WTC11 (cell line): ENCODE measurements at regions not wholly inside any gene's neighbourhood (a gene's known extent, or its start where the extent isn't known, plus 50 kb on each side); places are given as distances from the start of the nearest gene placed in this dataset.

Experiments used
- JUN ChIP-seq: sonication (generic); formaldehyde crosslinking; IDR thresholded peaks from 2 replicates; pipeline ENCODE4 v1.8.0; 2023; ENCODE audit warnings: mild to moderate bottlenecking, missing genetic modification reagents
- SMAD4 ChIP-seq: sonication (generic); formaldehyde crosslinking; IDR thresholded peaks from 2 replicates; pipeline ENCODE4 v1.8.0; 2022; ENCODE audit warnings: mild to moderate bottlenecking, missing genetic modification reagents
- TF ChIP-seq, protein P1 (sequence below): fragments of 200-600 bp; IDR thresholded peaks from 2 replicates; pipeline ENCODE4 v1.8.0; 2022; ENCODE audit warnings: antibody characterized with exemption
- TF ChIP-seq, protein P2 (sequence below): sonication (generic); formaldehyde crosslinking; IDR thresholded peaks from 2 replicates; pipeline ENCODE4 v1.8.0; 2023; ENCODE audit warnings: missing genetic modification reagents, mild to moderate bottlenecking, borderline replicate concordance
- TF ChIP-seq, protein P3 (sequence below): sonication (generic); formaldehyde crosslinking; conservative IDR thresholded peaks from 2 replicates; pipeline ENCODE4 v1.8.1; 2022; ENCODE audit warnings: mild to moderate bottlenecking, missing genetic modification reagents

GRCh38 chr1:234780112-234780511 lies 170.1 kb upstream of the IRF2BP2 start:
- TF ChIP-seq JUN (CRISPR knock-in tag) (no peak), SMAD4 (CRISPR knock-in tag) (no peak)
- TF ChIP-seq, protein P1, sequence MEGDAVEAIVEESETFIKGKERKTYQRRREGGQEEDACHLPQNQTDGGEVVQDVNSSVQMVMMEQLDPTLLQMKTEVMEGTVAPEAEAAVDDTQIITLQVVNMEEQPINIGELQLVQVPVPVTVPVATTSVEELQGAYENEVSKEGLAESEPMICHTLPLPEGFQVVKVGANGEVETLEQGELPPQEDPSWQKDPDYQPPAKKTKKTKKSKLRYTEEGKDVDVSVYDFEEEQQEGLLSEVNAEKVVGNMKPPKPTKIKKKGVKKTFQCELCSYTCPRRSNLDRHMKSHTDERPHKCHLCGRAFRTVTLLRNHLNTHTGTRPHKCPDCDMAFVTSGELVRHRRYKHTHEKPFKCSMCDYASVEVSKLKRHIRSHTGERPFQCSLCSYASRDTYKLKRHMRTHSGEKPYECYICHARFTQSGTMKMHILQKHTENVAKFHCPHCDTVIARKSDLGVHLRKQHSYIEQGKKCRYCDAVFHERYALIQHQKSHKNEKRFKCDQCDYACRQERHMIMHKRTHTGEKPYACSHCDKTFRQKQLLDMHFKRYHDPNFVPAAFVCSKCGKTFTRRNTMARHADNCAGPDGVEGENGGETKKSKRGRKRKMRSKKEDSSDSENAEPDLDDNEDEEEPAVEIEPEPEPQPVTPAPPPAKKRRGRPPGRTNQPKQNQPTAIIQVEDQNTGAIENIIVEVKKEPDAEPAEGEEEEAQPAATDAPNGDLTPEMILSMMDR: no peak
- TF ChIP-seq, protein P2, sequence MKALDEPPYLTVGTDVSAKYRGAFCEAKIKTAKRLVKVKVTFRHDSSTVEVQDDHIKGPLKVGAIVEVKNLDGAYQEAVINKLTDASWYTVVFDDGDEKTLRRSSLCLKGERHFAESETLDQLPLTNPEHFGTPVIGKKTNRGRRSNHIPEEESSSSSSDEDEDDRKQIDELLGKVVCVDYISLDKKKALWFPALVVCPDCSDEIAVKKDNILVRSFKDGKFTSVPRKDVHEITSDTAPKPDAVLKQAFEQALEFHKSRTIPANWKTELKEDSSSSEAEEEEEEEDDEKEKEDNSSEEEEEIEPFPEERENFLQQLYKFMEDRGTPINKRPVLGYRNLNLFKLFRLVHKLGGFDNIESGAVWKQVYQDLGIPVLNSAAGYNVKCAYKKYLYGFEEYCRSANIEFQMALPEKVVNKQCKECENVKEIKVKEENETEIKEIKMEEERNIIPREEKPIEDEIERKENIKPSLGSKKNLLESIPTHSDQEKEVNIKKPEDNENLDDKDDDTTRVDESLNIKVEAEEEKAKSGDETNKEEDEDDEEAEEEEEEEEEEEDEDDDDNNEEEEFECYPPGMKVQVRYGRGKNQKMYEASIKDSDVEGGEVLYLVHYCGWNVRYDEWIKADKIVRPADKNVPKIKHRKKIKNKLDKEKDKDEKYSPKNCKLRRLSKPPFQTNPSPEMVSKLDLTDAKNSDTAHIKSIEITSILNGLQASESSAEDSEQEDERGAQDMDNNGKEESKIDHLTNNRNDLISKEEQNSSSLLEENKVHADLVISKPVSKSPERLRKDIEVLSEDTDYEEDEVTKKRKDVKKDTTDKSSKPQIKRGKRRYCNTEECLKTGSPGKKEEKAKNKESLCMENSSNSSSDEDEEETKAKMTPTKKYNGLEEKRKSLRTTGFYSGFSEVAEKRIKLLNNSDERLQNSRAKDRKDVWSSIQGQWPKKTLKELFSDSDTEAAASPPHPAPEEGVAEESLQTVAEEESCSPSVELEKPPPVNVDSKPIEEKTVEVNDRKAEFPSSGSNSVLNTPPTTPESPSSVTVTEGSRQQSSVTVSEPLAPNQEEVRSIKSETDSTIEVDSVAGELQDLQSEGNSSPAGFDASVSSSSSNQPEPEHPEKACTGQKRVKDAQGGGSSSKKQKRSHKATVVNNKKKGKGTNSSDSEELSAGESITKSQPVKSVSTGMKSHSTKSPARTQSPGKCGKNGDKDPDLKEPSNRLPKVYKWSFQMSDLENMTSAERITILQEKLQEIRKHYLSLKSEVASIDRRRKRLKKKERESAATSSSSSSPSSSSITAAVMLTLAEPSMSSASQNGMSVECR (CRISPR knock-in tag): no peak
- TF ChIP-seq, protein P3, sequence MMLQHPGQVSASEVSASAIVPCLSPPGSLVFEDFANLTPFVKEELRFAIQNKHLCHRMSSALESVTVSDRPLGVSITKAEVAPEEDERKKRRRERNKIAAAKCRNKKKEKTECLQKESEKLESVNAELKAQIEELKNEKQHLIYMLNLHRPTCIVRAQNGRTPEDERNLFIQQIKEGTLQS (CRISPR knock-in tag): no peak
